Kidney (tissue), 13 donors: ENCODE measurements at regions not wholly inside any gene's neighbourhood (a gene's known extent, or its start where the extent isn't known, plus 50 kb on each side); places are given as distances from the start of the nearest gene placed in this dataset.
A peak's percentile ranks its signal among the peaks of the same experiment; 100 is the strongest.

ENCODE experiments used
- DNase-seq, 5 donors: peaks; one replicate each; pipeline ENCODE4 v3.0.0-alpha.2; 2013 to 2020
- FAIRE-seq: peaks from 2 replicates; lab custom pipeline; 2012; peaks lifted over from hg19 to GRCh38; lab: Jason Lieb, UNC
- H3K27ac ChIP-seq, 2 donors: one replicate each; pipeline ENCODE4 v1.7.0; 2013; ENCODE audit warnings: low read depth in 2 of 2, low read length in 2 of 2, inconsistent platforms in 1 of 2
- H3K27me3 ChIP-seq: one replicate; pipeline ENCODE4 v1.7.1; 2013; ENCODE audit warnings: low read length, inconsistent platforms; ENCODE audit not compliant: control insufficient read depth, insufficient read depth
- H3K36me3 ChIP-seq, 3 donors: one replicate each; pipeline versions ENCODE4 v1.7.0 to v1.7.1; 2013; ENCODE audit warnings: low read length in 3 of 3, control low read depth in 1 of 3, inconsistent platforms in 1 of 3; ENCODE audit not compliant: insufficient read depth in 3 of 3, control insufficient read depth in 2 of 3
- H3K4me1 ChIP-seq, 3 donors: one replicate each; pipeline versions ENCODE4 v1.7.0 to v1.7.1; 2013; ENCODE audit warnings: low read length in 3 of 3, inconsistent platforms in 1 of 3, low read depth in 1 of 3; ENCODE audit not compliant: control insufficient read depth in 2 of 3, insufficient read depth in 2 of 3
- H3K4me3 ChIP-seq, 3 donors: one replicate each; pipeline versions ENCODE4 v1.7.0 to v1.8.1; 2013; ENCODE audit warnings: low read length in 3 of 3, control low read depth in 1 of 3, inconsistent platforms in 1 of 3
- H3K9ac ChIP-seq, 3 donors: one replicate each; pipeline versions ENCODE4 v1.7.0 to v1.7.1; 2013; ENCODE audit warnings: low read length in 3 of 3, control low read depth in 1 of 3, inconsistent platforms in 1 of 3
- H3K9me3 ChIP-seq, 3 donors: one replicate each; pipeline versions ENCODE4 v1.7.0 to v1.7.1; 2013; ENCODE audit warnings: low read length in 3 of 3, control low read depth in 1 of 3, inconsistent platforms in 1 of 3; ENCODE audit not compliant: control insufficient read depth in 2 of 3, insufficient read depth in 1 of 3
- CTCF ChIP-seq: IDR thresholded peaks from 3 replicates; pipeline ENCODE4 v1.5.1; 2012; ENCODE audit warnings: mild to moderate bottlenecking, moderate library complexity, borderline replicate concordance; ENCODE audit not compliant: insufficient read depth; ENCODE audit errors: extremely low read depth
- intact Hi-C: fragments of 100-400 bp; cut with DNase I; formaldehyde crosslinking; loops from one replicate; pipeline ENCODE4 v1.11.1; 2022
- donor health status: control.
- donor health status: control.
- donor health status: control.
- donor health status: control.
- donor health status: control.
- donor health status: DM: yes; HTN: yes; CAD: no.
- donor health status: Normal renal cell carcinoma (clear cell type).

DNA sequence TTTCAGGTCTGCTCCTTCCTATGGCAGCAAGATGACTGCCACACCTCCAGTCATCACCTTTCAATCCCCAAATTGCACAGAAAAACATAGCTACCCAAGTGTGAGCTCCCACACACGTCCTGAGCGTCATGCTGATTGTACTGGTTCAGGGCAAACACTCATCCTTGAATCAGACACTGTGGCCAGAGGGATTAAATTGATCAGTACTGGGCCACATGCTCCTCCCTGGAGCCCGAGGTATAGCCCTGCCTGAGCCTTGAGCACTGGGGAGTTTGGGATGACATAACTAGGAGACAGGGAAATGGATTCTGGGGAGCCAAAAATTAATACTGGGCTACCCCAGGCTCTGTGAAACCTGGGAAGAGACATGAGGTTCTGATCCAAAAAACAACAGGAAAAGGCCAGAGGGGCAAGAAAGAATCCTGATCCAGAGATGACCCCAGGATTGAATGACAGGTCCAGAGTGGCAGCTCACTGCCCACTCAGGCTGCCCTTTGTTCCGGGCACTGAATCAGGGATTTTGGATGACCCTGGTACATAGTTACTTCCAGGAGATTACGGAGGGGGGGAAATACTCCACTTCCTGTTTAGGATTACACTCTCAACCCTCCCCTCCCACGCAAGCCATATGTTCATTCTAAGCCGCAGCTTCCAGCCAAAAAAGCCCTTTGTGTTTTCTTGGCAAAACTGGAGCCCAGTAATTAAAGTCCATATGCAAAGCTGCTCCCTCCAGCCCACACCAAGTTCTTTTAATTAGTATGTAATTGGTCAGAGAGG lies 141.6 kb upstream of the SPRY4 start:
- Histone ChIP-seq H3K36me3 (no peaks in the 10 kb centered on the region), H3K4me1 (no peaks in the 10 kb centered on the region), H3K4me3 (no peak overlapping the region), H3K9ac (no peak overlapping the region), H3K9me3 (no peaks in the 10 kb centered on the region), H3K27ac (no peak overlapping the region), H3K27me3 (no peaks in the 10 kb centered on the region)
- FAIRE-seq: no peak
- intact Hi-C loops: no loop called here
- TF ChIP-seq CTCF: no peak
- peak in 2 of 5 donors; percentile 51 to 86 for DNase-seq

DNA sequence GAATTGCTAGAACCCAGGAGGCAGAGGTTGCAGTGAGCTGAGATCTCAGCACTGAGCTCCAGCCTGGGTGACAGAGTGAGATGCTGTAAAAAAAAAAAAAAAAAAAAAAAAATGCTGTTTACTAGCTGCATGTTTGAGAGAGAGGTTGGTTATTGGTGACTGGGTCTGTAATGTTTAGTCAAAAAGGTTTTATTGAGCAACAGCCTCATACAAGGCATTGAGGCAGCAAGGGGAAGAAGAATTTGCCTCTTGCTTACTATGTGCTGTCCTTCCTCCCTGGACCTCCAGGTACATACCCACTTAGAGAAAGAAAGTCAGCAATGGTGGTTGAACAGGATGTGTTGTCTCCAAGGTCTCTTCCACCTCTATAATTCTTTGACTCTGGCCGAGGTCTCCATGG lies 140.7 kb upstream of the SPRY4 start:
- no peak overlapping the region for H3K27ac ChIP-seq
- FAIRE-seq: no peak
- intact Hi-C loops: no loop called here
- H3K36me3 ChIP-seq: no peaks in the 10 kb centered on the region
- peaks cover 0 to under 1% (median 0%) of the 10 kb centered on the region in 3 donors for H3K9me3 ChIP-seq
- no peaks in the 10 kb centered on the region for H3K4me1 ChIP-seq
- TF ChIP-seq CTCF: no peak
- H3K9ac ChIP-seq: no peak overlapping the region
- no peak for DNase-seq
- H3K4me3 ChIP-seq: no peak overlapping the region
- H3K27me3 ChIP-seq: no peaks in the 10 kb centered on the region

DNA sequence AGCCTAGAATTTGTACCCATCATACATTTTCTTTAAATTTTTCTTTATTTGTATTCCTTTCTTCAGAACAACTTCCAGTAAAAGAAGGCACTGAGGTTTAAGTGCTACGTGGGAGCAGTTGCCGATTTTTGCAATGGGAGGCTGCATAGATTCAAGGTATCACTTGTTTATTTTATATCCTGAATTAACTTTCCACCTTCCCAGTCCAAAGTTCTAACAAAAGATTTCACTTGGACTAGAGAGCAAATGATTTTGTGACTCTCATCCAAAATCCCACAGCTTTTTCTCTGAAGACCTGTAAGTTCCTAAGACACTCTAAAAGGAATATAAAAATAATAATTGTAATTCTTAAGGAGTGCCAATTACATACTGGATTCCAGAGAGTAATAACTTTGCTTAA lies 139.1 kb upstream of the SPRY4 start:
- Histone ChIP-seq H3K9ac (no peak overlapping the region), H3K9me3 (peaks cover 0 to 3% (median 0%) of the 10 kb centered on the region in 3 donors), H3K27me3 (no peaks in the 10 kb centered on the region), H3K4me1 (no peaks in the 10 kb centered on the region), H3K27ac (no peak overlapping the region), H3K4me3 (no peak overlapping the region), H3K36me3 (no peaks in the 10 kb centered on the region)
- TF ChIP-seq CTCF: no peak
- FAIRE-seq (no peak), DNase-seq (no peak)
- intact Hi-C loops: no loop called here
